ENCODE measurements at regions not wholly inside any gene's neighbourhood (a gene's known extent, or its start where the extent isn't known, plus 50 kb on each side); places are given as distances from the start of the nearest gene placed in this dataset.
"Not testable (repeated sequence)": the region's sequence is repeated elsewhere in the genome, so short reads cannot be mapped to it uniquely, and the experiment has no call there.

DNA sequence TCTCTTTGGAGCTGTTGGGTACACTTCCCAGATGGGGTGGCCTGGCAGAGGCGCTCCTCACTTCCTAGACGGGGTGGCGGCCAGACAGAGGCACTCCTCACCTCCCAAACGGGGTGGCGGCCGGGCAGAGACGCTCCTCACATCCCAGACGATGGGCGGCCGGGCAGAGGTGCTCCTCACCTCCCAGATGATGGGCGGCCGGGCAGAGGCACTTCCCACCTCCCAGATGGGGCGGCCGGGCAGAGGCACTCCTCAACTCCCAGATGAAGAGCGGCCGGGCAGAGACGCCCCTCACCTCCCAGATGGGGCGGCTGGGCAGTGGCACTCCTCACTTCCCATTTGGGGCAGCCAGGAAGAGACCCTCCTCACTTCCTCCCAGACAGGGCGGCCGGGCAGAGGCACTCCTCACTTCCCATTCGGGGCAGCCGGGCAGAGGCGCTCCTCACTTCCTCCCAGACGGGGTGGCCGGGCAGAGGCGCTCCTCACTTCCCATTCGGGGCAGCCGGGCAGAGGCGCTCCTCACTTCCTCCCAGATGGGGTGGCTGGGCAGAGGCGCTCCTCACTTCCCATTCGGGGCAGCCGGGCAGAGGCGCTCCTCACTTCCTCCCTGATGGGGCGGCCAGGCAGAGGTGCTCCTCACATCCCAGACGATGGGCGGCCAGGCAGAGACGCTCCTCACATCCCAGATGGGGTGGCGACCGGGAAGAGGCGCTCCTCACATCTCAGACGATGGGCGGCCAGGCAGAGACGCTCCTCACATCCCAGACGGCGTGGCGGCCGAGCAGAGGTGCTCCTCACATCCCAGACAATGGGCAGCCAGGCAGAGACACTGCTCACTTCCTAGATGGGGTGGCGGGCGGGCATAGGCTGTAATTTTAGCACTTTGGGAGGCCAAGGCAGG lies 105.3 kb downstream of the ERMARD start:
- H3K27ac ChIP-seq (ENCODE audit: low read depth, low read length); H2AFZ ChIP-seq (ENCODE audit: low read length, unreplicated experiment); H3K79me2 ChIP-seq (ENCODE audit: control insufficient read depth, insufficient read depth, low read length, unreplicated experiment); H3K36me3 ChIP-seq (ENCODE audit: insufficient read depth, low read length); H3K4me3 ChIP-seq (ENCODE audit: low read depth, low read length); H3K4me1 ChIP-seq (ENCODE audit: control insufficient read depth, insufficient read depth, low read length, unreplicated experiment); H3K27me3 ChIP-seq (ENCODE audit: insufficient read depth, low read length): not testable (repeated sequence)

DNA sequence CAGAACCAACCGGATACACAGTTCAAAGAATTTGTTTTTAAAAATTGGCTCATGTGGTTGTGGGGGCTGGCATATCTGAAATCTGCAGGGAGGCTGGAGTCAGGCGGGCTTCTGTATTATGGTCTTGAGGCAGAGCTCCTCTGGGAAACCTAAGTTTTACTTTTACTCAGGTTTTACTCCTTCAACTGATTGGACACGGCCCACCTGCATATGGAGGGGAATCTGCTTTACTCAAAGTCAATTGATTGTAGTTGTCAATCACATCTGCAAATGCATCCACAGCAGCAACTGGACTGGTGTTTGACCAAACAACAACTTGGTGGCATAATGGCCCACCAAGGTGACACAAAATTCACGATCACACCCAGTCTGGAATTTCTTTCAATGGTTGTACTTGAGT lies 103.4 kb downstream of the ERMARD start:
- no peak overlapping the region for H3K4me3 ChIP-seq (ENCODE audit: low read depth, low read length)
- no peaks in the 10 kb centered on the region for H3K36me3 ChIP-seq (ENCODE audit: insufficient read depth, low read length)
- H3K4me1 ChIP-seq (ENCODE audit: control insufficient read depth, insufficient read depth, low read length, unreplicated experiment): no peaks in the 10 kb centered on the region
- no peak overlapping the region for H3K27ac ChIP-seq (ENCODE audit: low read depth, low read length)
- H3K79me2 ChIP-seq (ENCODE audit: control insufficient read depth, insufficient read depth, low read length, unreplicated experiment): no peaks in the 10 kb centered on the region
- no peak overlapping the region for H2AFZ ChIP-seq (ENCODE audit: low read length, unreplicated experiment)
- no peaks in the 10 kb centered on the region for H3K27me3 ChIP-seq (ENCODE audit: insufficient read depth, low read length)

DNA sequence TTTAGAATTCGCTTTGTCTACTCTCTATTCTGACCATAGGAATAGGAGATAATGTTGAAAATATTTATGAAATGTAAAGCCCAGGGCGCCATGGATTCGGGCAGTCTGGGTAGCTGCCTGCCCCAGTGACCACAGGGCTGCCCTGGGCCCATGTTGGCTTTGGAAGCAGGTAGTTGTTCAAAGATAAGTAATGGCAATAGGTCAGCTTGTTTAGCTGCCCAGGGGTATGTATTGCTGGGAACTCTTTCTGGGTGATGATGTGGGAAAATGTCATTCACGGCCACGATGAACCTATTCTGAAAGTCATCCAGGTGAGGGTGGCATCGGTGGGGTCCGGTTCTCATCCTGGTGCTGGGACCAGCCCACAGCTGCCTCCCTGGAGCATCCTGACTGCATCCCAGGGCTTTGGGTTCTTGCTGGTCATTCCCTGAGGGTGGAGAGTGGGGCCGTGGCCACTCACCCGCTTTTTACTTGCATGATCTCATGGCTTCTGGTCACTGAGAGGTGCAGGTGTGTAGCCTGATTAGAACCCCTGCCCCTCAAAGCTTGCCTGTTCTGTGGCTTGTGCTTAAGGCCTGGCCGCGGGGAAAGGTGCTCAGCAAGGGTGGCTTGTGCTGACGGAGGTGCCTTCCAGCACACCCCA lies 102.8 kb downstream of the ERMARD start:
- no peaks in the 10 kb centered on the region for H3K4me1 ChIP-seq (ENCODE audit: control insufficient read depth, insufficient read depth, low read length, unreplicated experiment)
- H3K79me2 ChIP-seq (ENCODE audit: control insufficient read depth, insufficient read depth, low read length, unreplicated experiment): no peaks in the 10 kb centered on the region
- no peak overlapping the region for H2AFZ ChIP-seq (ENCODE audit: low read length, unreplicated experiment)
- no peaks in the 10 kb centered on the region for H3K27me3 ChIP-seq (ENCODE audit: insufficient read depth, low read length)
- no peak overlapping the region for H3K27ac ChIP-seq (ENCODE audit: low read depth, low read length)
- H3K4me3 ChIP-seq (ENCODE audit: low read depth, low read length): no peak overlapping the region
- H3K36me3 ChIP-seq (ENCODE audit: insufficient read depth, low read length): no peaks in the 10 kb centered on the region

DNA sequence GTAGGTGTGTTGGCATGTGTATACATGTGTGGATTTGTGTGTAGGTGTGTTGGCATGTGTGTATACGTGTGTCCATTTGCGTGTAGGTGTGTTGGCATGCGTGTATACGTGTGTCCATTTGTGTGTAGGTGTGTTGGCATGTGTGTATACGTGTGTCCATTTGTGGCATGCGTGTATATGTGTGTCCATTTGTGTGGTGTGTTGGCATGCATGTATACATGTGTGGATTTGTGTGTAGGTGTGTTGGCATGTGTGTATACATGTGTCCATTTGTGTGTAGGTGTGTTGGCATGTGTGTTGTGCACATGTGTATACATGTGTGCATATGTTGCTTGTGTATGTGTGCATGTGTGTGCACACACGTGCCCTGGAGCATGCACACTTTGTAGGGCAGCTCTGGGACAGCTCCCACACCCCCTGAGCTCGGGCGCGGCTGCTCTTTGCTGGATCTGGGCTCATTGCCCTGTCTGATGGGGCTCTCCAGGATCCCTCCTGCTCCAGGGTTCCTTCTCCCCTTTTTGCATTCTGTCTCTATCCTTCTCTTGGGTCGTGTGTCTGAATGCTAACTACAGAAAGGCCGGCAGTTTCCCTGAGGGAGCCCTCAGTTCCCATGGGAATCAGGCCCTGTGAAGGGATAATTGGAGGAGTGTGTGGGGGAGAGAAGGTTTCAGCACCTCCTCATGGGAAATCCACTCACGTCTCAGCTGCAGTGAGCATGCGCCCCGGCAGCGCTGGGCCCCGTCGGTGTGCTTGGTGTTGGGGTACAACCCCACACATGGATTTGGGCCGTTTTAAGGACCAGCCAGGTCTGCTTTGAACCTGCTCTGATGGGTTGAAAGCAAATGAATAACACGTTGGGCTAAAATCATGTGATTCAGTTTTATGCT lies 102.0 kb downstream of the ERMARD start:
- Histone ChIP-seq H3K79me2 (ENCODE audit: control insufficient read depth, insufficient read depth, low read length, unreplicated experiment) (no peaks in the 10 kb centered on the region), H3K36me3 (ENCODE audit: insufficient read depth, low read length) (no peaks in the 10 kb centered on the region), H3K27ac (ENCODE audit: low read depth, low read length) (no peak overlapping the region), H3K4me3 (ENCODE audit: low read depth, low read length) (no peak overlapping the region), H3K27me3 (ENCODE audit: insufficient read depth, low read length) (no peaks in the 10 kb centered on the region), H3K4me1 (ENCODE audit: control insufficient read depth, insufficient read depth, low read length, unreplicated experiment) (no peaks in the 10 kb centered on the region), H2AFZ (ENCODE audit: low read length, unreplicated experiment) (no peak overlapping the region)

DNA sequence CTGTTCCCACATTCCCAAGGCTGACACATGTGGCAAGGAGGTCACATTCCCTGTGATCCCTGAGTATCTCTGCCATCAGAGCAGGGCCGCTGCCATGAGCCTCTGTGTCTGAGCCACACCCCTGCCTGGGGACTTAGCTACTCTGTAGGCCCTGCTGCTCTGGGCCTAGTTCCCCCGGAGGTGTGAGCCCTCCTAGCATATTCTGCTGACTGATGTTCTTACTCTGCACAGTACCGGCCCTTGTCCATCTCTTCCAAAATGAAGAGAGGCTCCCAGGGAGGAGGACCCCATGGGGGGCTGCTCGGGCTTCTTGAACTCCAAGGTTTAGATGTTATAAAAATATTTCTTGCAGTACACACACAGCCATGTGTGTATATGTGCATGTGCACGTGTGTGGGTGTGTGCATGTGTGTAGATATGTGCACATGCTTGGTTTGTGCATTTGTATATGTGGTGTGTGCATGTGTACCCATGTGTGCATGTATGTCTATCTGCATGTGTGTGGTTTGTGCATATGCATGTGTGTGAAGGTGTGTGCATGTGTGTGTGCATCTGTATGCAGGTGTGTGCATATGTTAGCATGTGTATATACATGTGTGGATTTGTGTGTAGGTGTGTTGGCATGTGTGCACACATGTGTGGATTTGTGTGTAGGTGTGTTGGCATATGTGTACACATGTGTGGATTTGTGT lies 101.2 kb downstream of the ERMARD start:
- Histone ChIP-seq H2AFZ (ENCODE audit: low read length, unreplicated experiment) (no peak overlapping the region), H3K79me2 (ENCODE audit: control insufficient read depth, insufficient read depth, low read length, unreplicated experiment) (no peaks in the 10 kb centered on the region), H3K27me3 (ENCODE audit: insufficient read depth, low read length) (no peaks in the 10 kb centered on the region), H3K4me3 (ENCODE audit: low read depth, low read length) (no peak overlapping the region), H3K27ac (ENCODE audit: low read depth, low read length) (no peak overlapping the region), H3K4me1 (ENCODE audit: control insufficient read depth, insufficient read depth, low read length, unreplicated experiment) (no peaks in the 10 kb centered on the region), H3K36me3 (ENCODE audit: insufficient read depth, low read length) (no peaks in the 10 kb centered on the region)

DNA sequence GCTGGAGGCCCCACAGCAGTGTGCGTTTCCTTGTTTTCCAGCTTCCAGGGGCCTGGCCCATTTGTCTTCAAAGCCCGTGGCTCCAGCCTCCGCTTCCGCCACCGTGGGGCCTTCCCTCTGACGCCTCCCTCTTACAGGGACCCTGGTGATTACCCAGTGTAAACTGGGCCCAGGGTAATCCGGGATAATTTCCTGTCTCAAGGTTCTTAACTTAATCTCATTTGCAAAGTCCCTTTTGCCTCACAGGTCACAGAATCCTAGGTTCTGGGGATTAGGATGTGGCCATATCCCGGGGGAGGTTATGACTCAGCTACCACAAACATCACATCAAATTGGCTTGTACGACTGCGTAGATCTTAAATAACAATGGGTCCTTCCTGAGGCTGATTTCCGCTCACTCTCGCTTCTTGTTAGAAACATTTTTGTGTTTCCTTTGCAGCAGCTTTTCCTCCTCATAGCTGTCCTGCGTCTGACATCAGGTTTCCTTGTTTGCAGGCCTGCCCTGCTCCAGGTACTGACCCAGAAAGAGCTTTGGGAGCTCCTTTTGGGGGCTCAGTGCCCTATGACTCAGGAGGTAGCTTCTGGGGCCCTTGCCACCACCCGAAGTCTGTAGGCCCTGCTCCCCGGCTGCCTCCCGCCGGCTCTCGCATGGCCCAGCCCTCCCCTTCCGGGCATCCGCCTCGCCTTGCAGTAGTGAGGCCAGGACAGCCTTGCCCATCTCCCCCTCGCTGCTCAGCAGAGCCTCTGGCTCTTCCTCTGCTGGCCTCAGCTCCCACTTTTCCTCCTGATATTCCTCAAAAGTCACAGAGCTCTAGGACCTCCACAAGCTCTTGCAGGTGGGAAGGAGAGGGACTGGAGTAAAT lies 100.5 kb downstream of the ERMARD start:
- Histone ChIP-seq H3K27me3 (ENCODE audit: insufficient read depth, low read length) (no peaks in the 10 kb centered on the region), H3K36me3 (ENCODE audit: insufficient read depth, low read length) (no peaks in the 10 kb centered on the region), H3K27ac (ENCODE audit: low read depth, low read length) (no peak overlapping the region), H3K4me1 (ENCODE audit: control insufficient read depth, insufficient read depth, low read length, unreplicated experiment) (no peaks in the 10 kb centered on the region), H3K79me2 (ENCODE audit: control insufficient read depth, insufficient read depth, low read length, unreplicated experiment) (no peaks in the 10 kb centered on the region), H3K4me3 (ENCODE audit: low read depth, low read length) (no peak overlapping the region), H2AFZ (ENCODE audit: low read length, unreplicated experiment) (no peak overlapping the region)

DNA sequence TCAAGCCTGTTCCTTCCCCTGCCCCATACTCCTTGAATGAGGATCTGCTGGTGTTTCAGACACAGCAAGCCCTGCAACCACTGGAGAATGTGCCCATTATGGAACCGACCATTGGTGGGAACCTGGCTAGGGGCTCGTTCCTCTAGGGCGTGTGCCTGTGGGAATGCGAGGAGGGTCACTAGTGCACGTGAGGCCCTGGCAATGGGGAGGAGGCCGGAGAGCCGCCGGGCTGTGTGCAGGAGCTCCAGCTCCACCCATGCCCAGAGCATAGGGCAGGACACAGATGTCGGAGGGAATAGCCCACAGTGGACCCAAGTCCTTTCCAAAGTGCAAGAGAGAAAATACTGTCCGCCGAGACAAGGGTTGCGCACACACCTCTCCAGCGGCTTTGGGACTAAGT lies 99.3 kb downstream of the ERMARD start:
- Histone ChIP-seq H3K27me3 (ENCODE audit: insufficient read depth, low read length) (no peaks in the 10 kb centered on the region), H3K4me1 (ENCODE audit: control insufficient read depth, insufficient read depth, low read length, unreplicated experiment) (no peaks in the 10 kb centered on the region), H3K36me3 (ENCODE audit: insufficient read depth, low read length) (no peaks in the 10 kb centered on the region), H3K4me3 (ENCODE audit: low read depth, low read length) (no peak overlapping the region), H3K79me2 (ENCODE audit: control insufficient read depth, insufficient read depth, low read length, unreplicated experiment) (no peaks in the 10 kb centered on the region), H3K27ac (ENCODE audit: low read depth, low read length) (no peak overlapping the region), H2AFZ (ENCODE audit: low read length, unreplicated experiment) (no peak overlapping the region)

DNA sequence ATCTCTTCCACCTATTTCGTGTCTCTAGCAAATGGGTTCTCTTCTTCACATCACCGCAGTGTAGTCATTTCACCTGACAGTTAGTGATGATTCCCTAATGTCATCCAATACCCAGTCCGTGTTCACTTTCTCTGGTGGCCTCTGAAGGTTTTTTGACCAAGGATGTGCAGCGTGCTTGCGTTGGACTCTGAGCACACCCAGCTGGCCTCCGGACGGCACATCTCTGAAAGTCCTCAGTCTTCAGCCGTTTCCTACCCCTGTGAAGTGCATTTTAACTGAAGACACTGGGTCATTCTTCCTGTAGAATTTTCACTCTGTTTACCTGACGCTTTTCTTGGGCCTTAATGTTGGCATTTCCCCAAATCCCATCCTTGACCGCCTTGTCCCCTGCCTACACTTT lies 98.7 kb downstream of the ERMARD start:
- Histone ChIP-seq H3K27ac (ENCODE audit: low read depth, low read length) (no peak overlapping the region), H3K79me2 (ENCODE audit: control insufficient read depth, insufficient read depth, low read length, unreplicated experiment) (no peaks in the 10 kb centered on the region), H2AFZ (ENCODE audit: low read length, unreplicated experiment) (no peak overlapping the region), H3K36me3 (ENCODE audit: insufficient read depth, low read length) (no peaks in the 10 kb centered on the region), H3K4me1 (ENCODE audit: control insufficient read depth, insufficient read depth, low read length, unreplicated experiment) (no peaks in the 10 kb centered on the region), H3K4me3 (ENCODE audit: low read depth, low read length) (no peak overlapping the region), H3K27me3 (ENCODE audit: insufficient read depth, low read length) (no peaks in the 10 kb centered on the region)

DNA sequence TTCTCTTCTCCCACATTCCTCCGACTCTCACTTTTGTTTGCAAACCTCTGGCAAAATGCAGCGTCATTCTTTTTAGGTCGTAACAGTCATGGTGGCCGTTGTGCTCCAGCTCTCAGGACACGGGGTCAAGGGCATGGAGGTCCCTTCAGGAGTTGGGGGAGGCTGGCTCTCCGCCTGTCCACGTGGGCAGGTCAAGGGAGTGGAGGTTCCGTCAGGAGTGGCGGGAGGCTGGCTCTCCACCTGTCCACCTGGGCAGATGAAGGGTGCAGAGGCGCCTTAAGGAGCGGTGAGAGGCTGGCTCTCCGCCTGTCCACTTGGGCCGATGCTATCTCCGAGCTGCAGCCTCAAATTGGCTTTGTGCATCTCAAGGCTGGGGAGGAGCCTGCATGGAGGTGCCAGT lies 98.0 kb downstream of the ERMARD start:
- Histone ChIP-seq H3K27ac (ENCODE audit: low read depth, low read length) (no peak overlapping the region), H3K36me3 (ENCODE audit: insufficient read depth, low read length) (no peaks in the 10 kb centered on the region), H3K4me1 (ENCODE audit: control insufficient read depth, insufficient read depth, low read length, unreplicated experiment) (no peaks in the 10 kb centered on the region), H2AFZ (ENCODE audit: low read length, unreplicated experiment) (no peak overlapping the region), H3K4me3 (ENCODE audit: low read depth, low read length) (no peak overlapping the region), H3K27me3 (ENCODE audit: insufficient read depth, low read length) (no peaks in the 10 kb centered on the region), H3K79me2 (ENCODE audit: control insufficient read depth, insufficient read depth, low read length, unreplicated experiment) (no peaks in the 10 kb centered on the region)
